ENCODE measurements at regions not wholly inside any gene's neighbourhood (a gene's known extent, or its start where the extent isn't known, plus 50 kb on each side); places are given as distances from the start of the nearest gene placed in this dataset.

GRCh38 chr9:87250205-87250604, 247.5 kb upstream of the DAPK1 start:
- H3K27ac ChIP-seq (ENCODE audit: low read depth in 1 of 2, low read length in 1 of 2) = no peak overlapping the region
- TF ChIP-seq, protein P1, sequence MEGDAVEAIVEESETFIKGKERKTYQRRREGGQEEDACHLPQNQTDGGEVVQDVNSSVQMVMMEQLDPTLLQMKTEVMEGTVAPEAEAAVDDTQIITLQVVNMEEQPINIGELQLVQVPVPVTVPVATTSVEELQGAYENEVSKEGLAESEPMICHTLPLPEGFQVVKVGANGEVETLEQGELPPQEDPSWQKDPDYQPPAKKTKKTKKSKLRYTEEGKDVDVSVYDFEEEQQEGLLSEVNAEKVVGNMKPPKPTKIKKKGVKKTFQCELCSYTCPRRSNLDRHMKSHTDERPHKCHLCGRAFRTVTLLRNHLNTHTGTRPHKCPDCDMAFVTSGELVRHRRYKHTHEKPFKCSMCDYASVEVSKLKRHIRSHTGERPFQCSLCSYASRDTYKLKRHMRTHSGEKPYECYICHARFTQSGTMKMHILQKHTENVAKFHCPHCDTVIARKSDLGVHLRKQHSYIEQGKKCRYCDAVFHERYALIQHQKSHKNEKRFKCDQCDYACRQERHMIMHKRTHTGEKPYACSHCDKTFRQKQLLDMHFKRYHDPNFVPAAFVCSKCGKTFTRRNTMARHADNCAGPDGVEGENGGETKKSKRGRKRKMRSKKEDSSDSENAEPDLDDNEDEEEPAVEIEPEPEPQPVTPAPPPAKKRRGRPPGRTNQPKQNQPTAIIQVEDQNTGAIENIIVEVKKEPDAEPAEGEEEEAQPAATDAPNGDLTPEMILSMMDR (IDR thresholded peaks at IDR 0.05; ENCODE audit: control extremely low read depth, extremely low read depth) = no peak
- H3K9ac ChIP-seq (ENCODE audit: insufficient read depth in 1 of 2, low read length in 2 of 2) = no peak overlapping the region
- DNase-seq (no peak), ATAC-seq (ENCODE audit: insufficient read depth, low FRiP score) (no peak)
- H3K27me3 ChIP-seq (ENCODE audit: control insufficient read depth in 3 of 3, insufficient read depth in 3 of 3, low read length in 2 of 3) = no peaks in the 10 kb centered on the region
- H3K4me1 ChIP-seq (ENCODE audit: control insufficient read depth in 5 of 5, insufficient read depth in 5 of 5, low read length in 5 of 5) = peaks cover 0 to 4% (median 0%) of the 10 kb centered on the region in 5 donors
- no peak overlapping the region for H3K4me3 ChIP-seq
- no peaks in the 10 kb centered on the region for H3K9me3 ChIP-seq (ENCODE audit: control insufficient read depth in 4 of 4, insufficient read depth in 3 of 4, low read length in 3 of 4)
- WGBS, 2 donors = 89 to 98% methylated on average over 1 of the region's 1 CpG
- no peaks in the 10 kb centered on the region for H3K36me3 ChIP-seq (ENCODE audit: control insufficient read depth in 4 of 4, insufficient read depth in 4 of 4, low read length in 4 of 4)

DNA sequence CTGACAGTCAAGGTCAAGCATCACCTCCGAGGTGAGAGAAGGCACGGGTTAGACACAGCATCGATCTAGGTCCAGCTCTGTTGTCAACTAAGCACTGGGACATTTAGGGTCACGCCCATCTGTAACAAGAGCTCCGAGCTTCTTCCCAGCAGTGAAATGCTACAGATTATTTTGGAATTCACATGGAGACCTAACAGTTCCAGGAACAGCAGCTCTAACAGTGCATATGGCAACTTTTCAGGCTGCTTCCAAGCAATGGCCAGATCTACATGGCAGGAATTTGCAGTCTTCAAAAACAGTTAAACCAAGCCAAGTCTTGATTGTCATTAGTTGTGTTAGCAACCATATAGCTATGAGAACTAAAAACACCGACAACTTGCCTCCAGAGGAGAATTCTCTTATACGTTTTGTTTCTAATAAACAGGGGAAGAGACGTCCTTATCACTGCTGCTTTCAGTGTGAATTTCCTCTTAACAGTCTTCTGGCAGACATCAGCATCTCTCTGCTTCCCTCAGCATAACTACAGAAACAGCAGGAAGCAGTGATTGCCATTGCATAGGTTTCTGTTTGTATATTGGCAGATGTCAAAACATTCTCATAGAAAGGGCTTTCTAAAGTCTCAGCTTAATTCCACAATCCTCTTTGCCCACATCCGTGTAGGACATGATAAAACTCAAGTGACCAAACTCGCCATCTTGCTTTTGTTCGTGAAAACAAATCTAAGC, 242.1 kb upstream of the DAPK1 start:
- Histone ChIP-seq H3K27ac (ENCODE audit: low read depth in 1 of 2, low read length in 1 of 2) (no peak overlapping the region), H3K9ac (ENCODE audit: insufficient read depth in 1 of 2, low read length in 2 of 2) (peak overlapping the region in 1 of 2 donors; percentile 43), H3K4me1 (ENCODE audit: control insufficient read depth in 5 of 5, insufficient read depth in 5 of 5, low read length in 5 of 5) (peaks cover 0 to 15% (median 2%) of the 10 kb centered on the region in 5 donors), H3K27me3 (ENCODE audit: control insufficient read depth in 3 of 3, insufficient read depth in 3 of 3, low read length in 2 of 3) (peaks cover 0 to 6% (median 0%) of the 10 kb centered on the region in 3 donors), H3K9me3 (ENCODE audit: control insufficient read depth in 4 of 4, insufficient read depth in 3 of 4, low read length in 3 of 4) (no peaks in the 10 kb centered on the region), H3K36me3 (ENCODE audit: control insufficient read depth in 4 of 4, insufficient read depth in 4 of 4, low read length in 4 of 4) (no peaks in the 10 kb centered on the region), H3K4me3 (no peak overlapping the region)
- no peak for ATAC-seq (ENCODE audit: insufficient read depth, low FRiP score)
- 57 to 62% methylated on average over 11 of the region's 11 CpGs for WGBS, 2 donors
- peak; percentile 72 to 89 (median 87) for DNase-seq
- TF ChIP-seq, protein P1 (IDR thresholded peaks at IDR 0.05; ENCODE audit: control extremely low read depth, extremely low read depth) = no peak

DNA sequence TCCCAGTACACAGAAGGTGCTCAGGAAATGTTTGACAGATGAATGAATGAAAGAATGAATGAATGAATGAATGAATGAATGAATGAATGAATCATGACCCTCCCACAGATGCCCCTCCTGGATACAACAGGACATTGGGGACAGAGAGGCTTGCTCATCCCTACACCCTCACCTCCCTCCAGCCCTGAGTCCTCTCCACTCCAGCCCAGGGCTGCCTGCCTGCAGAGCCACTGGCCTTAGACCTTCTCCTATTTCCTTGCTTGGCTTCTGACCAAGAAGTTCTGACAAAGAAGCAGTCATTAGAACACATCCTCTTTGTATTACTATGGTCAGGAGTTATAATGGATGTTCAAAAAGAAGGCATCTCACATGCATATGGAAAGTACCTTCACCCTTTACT, 240.7 kb upstream of the DAPK1 start:
- DNase-seq (peak in 1 of 3 donors; percentile 29), ATAC-seq (ENCODE audit: insufficient read depth, low FRiP score) (no peak)
- H3K4me1 ChIP-seq (ENCODE audit: control insufficient read depth in 5 of 5, insufficient read depth in 5 of 5, low read length in 5 of 5) = peaks cover 0 to 15% (median 2%) of the 10 kb centered on the region in 5 donors
- H3K9me3 ChIP-seq (ENCODE audit: control insufficient read depth in 4 of 4, insufficient read depth in 3 of 4, low read length in 3 of 4) = no peaks in the 10 kb centered on the region
- H3K27me3 ChIP-seq (ENCODE audit: control insufficient read depth in 3 of 3, insufficient read depth in 3 of 3, low read length in 2 of 3) = peaks cover 0 to 6% (median 0%) of the 10 kb centered on the region in 3 donors
- no peak overlapping the region for H3K27ac ChIP-seq (ENCODE audit: low read depth in 1 of 2, low read length in 1 of 2)
- no peak overlapping the region for H3K4me3 ChIP-seq
- no peaks in the 10 kb centered on the region for H3K36me3 ChIP-seq (ENCODE audit: control insufficient read depth in 4 of 4, insufficient read depth in 4 of 4, low read length in 4 of 4)
- no peak overlapping the region for H3K9ac ChIP-seq (ENCODE audit: insufficient read depth in 1 of 2, low read length in 2 of 2)
- TF ChIP-seq, protein P1 (IDR thresholded peaks at IDR 0.05; ENCODE audit: control extremely low read depth, extremely low read depth) = no peak

All from lung (tissue), 11 donors.